Breast epithelium (tissue), 4 donors: ENCODE measurements at regions not wholly inside any gene's neighbourhood (a gene's known extent, or its start where the extent isn't known, plus 50 kb on each side); places are given as distances from the start of the nearest gene placed in this dataset.

Experiments
- DNase-seq, 2 donors: peaks; one replicate each; pipeline ENCODE4 v3.0.0-alpha.2; 2019; ENCODE audit warnings: low spot score in 2 of 2
- H3K27ac ChIP-seq, 2 donors: fragments of 200-600 bp; sonication (generic) in 1 of 2; one replicate each; pipeline ENCODE4 v1.5.1; 2016 to 2019; ENCODE audit warnings: mild to moderate bottlenecking in 1 of 2
- H3K27me3 ChIP-seq, 2 donors: fragments of 200-600 bp; sonication (generic) in 1 of 2; one replicate each; pipeline versions ENCODE4 v1.5.1 to v1.6.0; 2017 to 2019; ENCODE audit warnings: control low read depth in 1 of 2, mild to moderate bottlenecking in 1 of 2
- H3K36me3 ChIP-seq: fragments of 200-600 bp; one replicate; pipeline ENCODE4 v1.5.1; 2019
- H3K4me1 ChIP-seq, 2 donors: fragments of 200-600 bp; sonication (generic); one replicate each; pipeline ENCODE4 v1.5.1; 2016 to 2019; ENCODE audit warnings: control low read depth in 1 of 2
- H3K4me3 ChIP-seq, 3 donors: fragments of 200-600 bp; sonication (generic); 1 replicate in 2 of 3; 2 replicates in 1 of 3; pipeline ENCODE4 v1.5.1; 2016 to 2019; ENCODE audit warnings: mild to moderate bottlenecking in 3 of 3, moderate library complexity in 2 of 3
- H3K9me3 ChIP-seq, 2 donors: fragments of 200-600 bp; sonication (generic) in 1 of 2; one replicate each; pipeline ENCODE4 v1.5.1; 2016 to 2019; ENCODE audit warnings: control low read depth in 1 of 2
- CTCF ChIP-seq, 3 donors: fragments of 450-650 bp; IDR thresholded peaks; one replicate each; pipeline ENCODE4 v1.5.1; 2016 to 2017; ENCODE audit warnings: antibody characterized with exemption in 3 of 3, mild to moderate bottlenecking in 3 of 3, moderate library complexity in 3 of 3
- POLR2A ChIP-seq: fragments of 450-650 bp; IDR thresholded peaks from one replicate; pipeline ENCODE4 v1.6.1; 2016; ENCODE audit warnings: antibody characterized with exemption, mild to moderate bottlenecking, moderate library complexity
- POLR2AphosphoS5 ChIP-seq, 3 donors: sonication (generic); formaldehyde crosslinking; IDR thresholded peaks; one replicate each; pipeline ENCODE4 v1.6.1; 2017; ENCODE audit warnings: antibody characterized with exemption in 3 of 3
- intact Hi-C: fragments of 100-400 bp; cut with DNase I; formaldehyde crosslinking; loops from one replicate; pipeline ENCODE4 v1.15.1; 2023; ENCODE audit warnings: low total_unique reads

- H3K4me3 ChIP-seq: no peak overlapping the region
- no peak for DNase-seq
- no peaks in the 10 kb centered on the region for H3K27me3 ChIP-seq
- H3K9me3 ChIP-seq: peaks cover 0 to 6% of the 10 kb centered on the region in 2 donors
- TF ChIP-seq POLR2A (no peak), POLR2AphosphoS5 (IDR thresholded peaks at IDR 0.05) (no peak), CTCF (IDR thresholded peaks at IDR 0.05) (no peak)
- H3K4me1 ChIP-seq: no peaks in the 10 kb centered on the region
- H3K27ac ChIP-seq: no peak overlapping the region
- H3K36me3 ChIP-seq: no peaks in the 10 kb centered on the region
- intact Hi-C loops: loop anchor here (10.0 kb wide), 1 partner anchor 564 kb away; no protein-coding TSS in a partner anchor
These were observed 887.8 kb upstream of the NCAM2 start for GRCh38 chr21:20110368-20110767.

GRCh38 chr21:20151741-20152140 is 846.5 kb upstream of the NCAM2 start:
- intact Hi-C loops: no loop called here
- no peak overlapping the region for H3K4me3 ChIP-seq
- no peak for DNase-seq
- no peak overlapping the region for H3K27ac ChIP-seq
- TF ChIP-seq POLR2A: no peak
- H3K27me3 ChIP-seq: no peaks in the 10 kb centered on the region
- H3K36me3 ChIP-seq: no peaks in the 10 kb centered on the region
- peaks cover 24 to 29% of the 10 kb centered on the region in 2 donors for H3K9me3 ChIP-seq
- no peaks in the 10 kb centered on the region for H3K4me1 ChIP-seq

GRCh38 chr21:20163167-20163566 is 835.0 kb upstream of the NCAM2 start:
- Histone ChIP-seq H3K4me1 (no peaks in the 10 kb centered on the region), H3K27me3 (no peaks in the 10 kb centered on the region), H3K27ac (no peak overlapping the region), H3K4me3 (no peak overlapping the region), H3K9me3 (no peaks in the 10 kb centered on the region), H3K36me3 (no peaks in the 10 kb centered on the region)
- TF ChIP-seq POLR2A (no peak), CTCF (IDR thresholded peaks at IDR 0.05) (no peak), POLR2AphosphoS5 (IDR thresholded peaks at IDR 0.05) (no peak)
- no peak for DNase-seq
- intact Hi-C loops: no loop called here

- no peak for DNase-seq
- Histone ChIP-seq H3K4me1 (no peaks in the 10 kb centered on the region), H3K9me3 (no peaks in the 10 kb centered on the region), H3K4me3 (no peak overlapping the region), H3K27ac (no peak overlapping the region), H3K27me3 (no peaks in the 10 kb centered on the region), H3K36me3 (no peaks in the 10 kb centered on the region)
- TF ChIP-seq POLR2AphosphoS5 (IDR thresholded peaks at IDR 0.05) (no peak), CTCF (IDR thresholded peaks at IDR 0.05) (no peak), POLR2A (no peak)
- intact Hi-C loops: no loop called here
These were observed 831.1 kb upstream of the NCAM2 start for GRCh38 chr21:20167059-20167458.

GRCh38 chr21:20169812-20170576 is 828.2 kb upstream of the NCAM2 start:
- Histone ChIP-seq H3K4me1 (no peaks in the 10 kb centered on the region), H3K27ac (no peak overlapping the region), H3K36me3 (no peaks in the 10 kb centered on the region), H3K27me3 (no peaks in the 10 kb centered on the region), H3K9me3 (no peaks in the 10 kb centered on the region), H3K4me3 (no peak overlapping the region)
- intact Hi-C loops: loop anchor here (10.0 kb wide), 1 partner anchor 1445 kb away; no protein-coding TSS in a partner anchor
- no peak for DNase-seq
- TF ChIP-seq CTCF (IDR thresholded peaks at IDR 0.05) (no peak), POLR2A (no peak), POLR2AphosphoS5 (IDR thresholded peaks at IDR 0.05) (no peak)
